Thyroid gland (tissue), 4 donors: ENCODE measurements at regions not wholly inside any gene's neighbourhood (a gene's known extent, or its start where the extent isn't known, plus 50 kb on each side); places are given as distances from the start of the nearest gene placed in this dataset.

Source experiments
- POLR2A ChIP-seq, 2 donors: fragments of 450-650 bp; IDR thresholded peaks; one replicate each; pipeline ENCODE4 v1.6.1; 2017; ENCODE audit warnings: antibody characterized with exemption in 2 of 2, mild to moderate bottlenecking in 2 of 2, moderate library complexity in 1 of 2
- TF ChIP-seq, protein P1 (sequence below), 6 experiments: fragments of 200-600 bp in 3 of 6; fragments of 450-650 bp in 3 of 6; sonication (generic) in 3 of 6; IDR thresholded peaks; one replicate each; pipeline ENCODE4 v1.5.1; 2016 to 2019; ENCODE audit warnings: antibody characterized with exemption in 6 of 6, mild to moderate bottlenecking in 2 of 6, inconsistent platforms in 1 of 6, moderate library complexity in 1 of 6

DNA sequence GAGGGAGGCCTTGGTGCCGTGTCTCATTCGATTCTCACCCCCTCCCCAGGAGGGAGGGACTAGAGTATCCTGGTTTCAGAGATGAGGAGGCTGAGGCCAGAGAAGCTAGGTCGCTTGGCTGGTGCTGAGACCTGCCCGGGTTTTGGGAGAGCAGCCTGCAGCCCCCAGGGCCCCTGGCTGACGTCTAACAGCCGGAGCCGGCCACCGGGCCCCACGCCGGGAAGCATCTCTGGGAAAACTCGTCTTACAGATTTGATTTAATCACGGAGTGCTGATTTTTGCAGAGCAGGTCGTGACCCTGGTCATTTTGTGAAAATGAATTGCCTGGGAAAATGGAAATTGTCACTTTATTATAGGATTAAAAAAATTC lies 97.5 kb downstream of the MICALL2 start:
- TF ChIP-seq, protein P1, sequence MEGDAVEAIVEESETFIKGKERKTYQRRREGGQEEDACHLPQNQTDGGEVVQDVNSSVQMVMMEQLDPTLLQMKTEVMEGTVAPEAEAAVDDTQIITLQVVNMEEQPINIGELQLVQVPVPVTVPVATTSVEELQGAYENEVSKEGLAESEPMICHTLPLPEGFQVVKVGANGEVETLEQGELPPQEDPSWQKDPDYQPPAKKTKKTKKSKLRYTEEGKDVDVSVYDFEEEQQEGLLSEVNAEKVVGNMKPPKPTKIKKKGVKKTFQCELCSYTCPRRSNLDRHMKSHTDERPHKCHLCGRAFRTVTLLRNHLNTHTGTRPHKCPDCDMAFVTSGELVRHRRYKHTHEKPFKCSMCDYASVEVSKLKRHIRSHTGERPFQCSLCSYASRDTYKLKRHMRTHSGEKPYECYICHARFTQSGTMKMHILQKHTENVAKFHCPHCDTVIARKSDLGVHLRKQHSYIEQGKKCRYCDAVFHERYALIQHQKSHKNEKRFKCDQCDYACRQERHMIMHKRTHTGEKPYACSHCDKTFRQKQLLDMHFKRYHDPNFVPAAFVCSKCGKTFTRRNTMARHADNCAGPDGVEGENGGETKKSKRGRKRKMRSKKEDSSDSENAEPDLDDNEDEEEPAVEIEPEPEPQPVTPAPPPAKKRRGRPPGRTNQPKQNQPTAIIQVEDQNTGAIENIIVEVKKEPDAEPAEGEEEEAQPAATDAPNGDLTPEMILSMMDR (IDR thresholded peaks at IDR 0.05) = no peak
- TF ChIP-seq POLR2A (IDR thresholded peaks at IDR 0.05) = no peak
